GM19023 (cell line): ENCODE measurements at regions not wholly inside any gene's neighbourhood (a gene's known extent, or its start where the extent isn't known, plus 50 kb on each side); places are given as distances from the start of the nearest gene placed in this dataset.
"Not testable (repeated sequence)": the region's sequence is repeated elsewhere in the genome, so short reads cannot be mapped to it uniquely, and the experiment has no call there.

ENCODE experiments used
- ATAC-seq: cut with Tn5 transposase; IDR thresholded peaks from one replicate; pipeline ENCODE4 v1.9.1; 2021; ENCODE audit warnings: mild to moderate bottlenecking, moderate library complexity; ENCODE audit not compliant: unreplicated experiment

GRCh38 chr5:117759849-117760499 lies 1185.4 kb upstream of the SEMA6A start:
- no peak for ATAC-seq

- ATAC-seq: no peak
These were observed 1177.8 kb upstream of the SEMA6A start for GRCh38 chr5:117752403-117752802.

- no peak for ATAC-seq
These were observed 1173.7 kb upstream of the SEMA6A start for GRCh38 chr5:117748336-117748735.

- ATAC-seq: no peak
These were observed 1168.7 kb upstream of the SEMA6A start for GRCh38 chr5:117743337-117743736.

GRCh38 chr5:117741655-117742206 lies 1167.1 kb upstream of the SEMA6A start:
- ATAC-seq: no peak

GRCh38 chr5:117740268-117740667 lies 1165.6 kb upstream of the SEMA6A start:
- ATAC-seq: no peak

GRCh38 chr5:117738571-117738970 lies 1163.9 kb upstream of the SEMA6A start:
- ATAC-seq: no peak

- no peak for ATAC-seq
These were observed 1162.1 kb upstream of the SEMA6A start for GRCh38 chr5:117736698-117737097.

GRCh38 chr5:117734056-117734455 lies 1159.4 kb upstream of the SEMA6A start:
- no peak for ATAC-seq

GRCh38 chr5:117733051-117733450 lies 1158.4 kb upstream of the SEMA6A start:
- no peak for ATAC-seq

GRCh38 chr5:117732264-117732663 lies 1157.6 kb upstream of the SEMA6A start:
- no peak for ATAC-seq

GRCh38 chr5:117731446-117731845 lies 1156.8 kb upstream of the SEMA6A start:
- ATAC-seq: no peak

- not testable (repeated sequence) for ATAC-seq
These were observed 1146.2 kb upstream of the SEMA6A start for GRCh38 chr5:117720784-117721183.

GRCh38 chr5:117719413-117719812 lies 1144.8 kb upstream of the SEMA6A start:
- no peak for ATAC-seq

- ATAC-seq: no peak
These were observed 1139.1 kb upstream of the SEMA6A start for GRCh38 chr5:117713585-117714198.

GRCh38 chr5:117701062-117701461 lies 1126.4 kb upstream of the SEMA6A start:
- ATAC-seq: no peak

- ATAC-seq: no peak
These were observed 1118.0 kb upstream of the SEMA6A start for GRCh38 chr5:117692606-117693005.

GRCh38 chr5:117691081-117691870 lies 1116.7 kb upstream of the SEMA6A start:
- ATAC-seq: no peak

- no peak for ATAC-seq
These were observed 1116.0 kb upstream of the SEMA6A start for GRCh38 chr5:117690612-117691011.

GRCh38 chr5:117686926-117687325 lies 1112.3 kb upstream of the SEMA6A start:
- no peak for ATAC-seq

GRCh38 chr5:117682416-117682815 lies 1107.8 kb upstream of the SEMA6A start:
- no peak for ATAC-seq
